Ovary (tissue), 7 donors: ENCODE measurements at regions not wholly inside any gene's neighbourhood (a gene's known extent, or its start where the extent isn't known, plus 50 kb on each side); places are given as distances from the start of the nearest gene placed in this dataset.

Experiments
- DNase-seq, 5 donors: peaks; one replicate each; pipeline ENCODE4 v3.0.0-alpha.2; 2019 to 2020
- H3K27ac ChIP-seq, 2 donors: fragments of 200-600 bp; one replicate each; pipeline versions ENCODE4 v1.5.1 to v1.8.0; 2019 to 2022
- H3K27me3 ChIP-seq: fragments of 200-600 bp; one replicate; pipeline ENCODE4 v1.8.0; 2022
- H3K36me3 ChIP-seq: fragments of 200-600 bp; sonication (generic); one replicate; pipeline ENCODE4 v1.5.1; 2019
- H3K4me1 ChIP-seq: one replicate; pipeline ENCODE4 v1.8.1; 2013; ENCODE audit warnings: mild to moderate bottlenecking, moderate library complexity; ENCODE audit not compliant: insufficient read depth
- H3K4me3 ChIP-seq: fragments of 200-600 bp; sonication (generic); one replicate; pipeline ENCODE4 v1.5.1; 2017
- H3K9me3 ChIP-seq, 2 donors: fragments of 200-600 bp in 1 of 2; sonication (generic) in 1 of 2; one replicate each; pipeline versions ENCODE4 v1.5.1 to v1.8.1; 2013 to 2019; ENCODE audit warnings: mild to moderate bottlenecking in 1 of 2, moderate library complexity in 1 of 2
- CTCF ChIP-seq, 3 donors: fragments of 450-650 bp in 2 of 3; fragments of 200-600 bp in 1 of 3; IDR thresholded peaks; one replicate each; pipeline versions ENCODE4 v1.5.1 to v1.8.0; 2016 to 2022; ENCODE audit warnings: antibody characterized with exemption in 3 of 3, mild to moderate bottlenecking in 1 of 3
- EP300 ChIP-seq: sonication (generic); formaldehyde crosslinking; IDR thresholded peaks from one replicate; pipeline ENCODE4 v1.6.1; 2017; ENCODE audit warnings: antibody characterized with exemption
- POLR2A ChIP-seq: fragments of 450-650 bp; IDR thresholded peaks from one replicate; pipeline ENCODE4 v1.6.1; 2017; ENCODE audit warnings: antibody characterized with exemption, mild to moderate bottlenecking, moderate library complexity
- WGBS, 3 donors: extraction: QIAGEN DNeasy Blood & Tissue Kit in 1 of 3; methylation state at CpG; one replicate each; pipeline versions ENCODE4 v1.1.5 to v1.1.7; 2013 to 2017; 5-methylcytosine and 5-hydroxymethylcytosine counted together
- intact Hi-C, 4 donors: fragments of 100-400 bp; cut with DNase I; formaldehyde crosslinking; loops; one replicate each; pipeline versions ENCODE4 v1.11.0 to v1.15.1; 2022 to 2023
- donor health status: DM: no; HTN: no; CAD: no; lungs with moderate emphysema.
- donor health status: DM: no; HTN: no; CAD: no.
- donor health status: Bipolar disorder and iron deficiency.
- donor health status: DM: no; HTN: no; CAD: no.
- donor health status: DM: yes; HTN: yes; CAD: no.

DNA sequence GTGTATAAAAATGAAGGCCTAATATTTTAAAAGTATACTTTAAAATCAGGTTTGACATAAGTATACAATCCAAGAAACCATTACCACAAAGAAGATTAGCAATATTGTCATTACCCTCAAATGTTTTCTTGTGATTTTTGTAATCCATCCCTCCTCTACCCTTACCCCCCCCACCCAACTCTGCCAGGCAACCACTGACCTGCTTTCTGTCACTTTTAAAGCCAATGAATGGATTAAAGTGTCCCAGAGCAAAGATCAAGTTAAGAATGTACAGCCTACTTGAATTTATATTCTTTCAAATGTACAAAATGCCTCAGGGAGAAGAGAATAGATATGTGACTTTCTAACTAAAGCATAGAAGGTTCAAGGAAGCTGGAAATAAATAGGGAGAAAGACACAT lies 1038.8 kb upstream of the GBE1 start:
- H3K9me3 ChIP-seq, result no peaks in the 10 kb centered on the region
- no peak overlapping the region for H3K27ac ChIP-seq
- intact Hi-C loops, result no loop called here
- H3K36me3 ChIP-seq, result no peaks in the 10 kb centered on the region
- DNase-seq, result no peak
- no peaks in the 10 kb centered on the region for H3K27me3 ChIP-seq
- no peak overlapping the region for H3K4me3 ChIP-seq
- TF ChIP-seq POLR2A (no peak), CTCF (IDR thresholded peaks at IDR 0.05) (no peak), EP300 (no peak)
- no peaks in the 10 kb centered on the region for H3K4me1 ChIP-seq

DNA sequence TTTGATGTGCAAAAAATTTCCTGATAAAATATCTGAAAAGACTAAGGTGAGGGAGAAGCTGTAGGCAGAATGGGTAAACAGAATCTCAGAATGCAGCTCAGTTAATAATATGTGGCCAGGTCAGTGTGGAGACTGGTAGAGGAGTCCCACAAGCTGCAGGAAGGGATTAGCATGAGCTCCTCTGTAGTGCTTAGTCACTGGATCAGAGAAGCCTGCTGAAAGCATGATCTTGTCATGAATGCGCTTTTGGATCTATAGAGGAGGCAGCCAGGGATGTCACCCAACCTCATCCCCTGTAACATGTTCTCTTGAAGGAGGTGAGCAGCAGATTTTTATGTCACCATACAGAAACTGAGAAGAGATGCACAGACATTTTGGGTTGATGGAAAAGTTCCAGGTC lies 1035.3 kb upstream of the GBE1 start:
- WGBS, 3 donors, result 90 to 100% (median 96%) methylated on average over 1 of the region's 1 CpG
- intact Hi-C loops, result no loop called here
- DNase-seq, result no peak
- no peaks in the 10 kb centered on the region for H3K36me3 ChIP-seq
- no peak overlapping the region for H3K4me3 ChIP-seq
- H3K9me3 ChIP-seq, result no peaks in the 10 kb centered on the region
- no peak overlapping the region for H3K27ac ChIP-seq
- no peak for TF ChIP-seq CTCF (IDR thresholded peaks at IDR 0.05)
- TF ChIP-seq EP300, result no peak
- no peaks in the 10 kb centered on the region for H3K4me1 ChIP-seq
- H3K27me3 ChIP-seq, result no peaks in the 10 kb centered on the region

DNA sequence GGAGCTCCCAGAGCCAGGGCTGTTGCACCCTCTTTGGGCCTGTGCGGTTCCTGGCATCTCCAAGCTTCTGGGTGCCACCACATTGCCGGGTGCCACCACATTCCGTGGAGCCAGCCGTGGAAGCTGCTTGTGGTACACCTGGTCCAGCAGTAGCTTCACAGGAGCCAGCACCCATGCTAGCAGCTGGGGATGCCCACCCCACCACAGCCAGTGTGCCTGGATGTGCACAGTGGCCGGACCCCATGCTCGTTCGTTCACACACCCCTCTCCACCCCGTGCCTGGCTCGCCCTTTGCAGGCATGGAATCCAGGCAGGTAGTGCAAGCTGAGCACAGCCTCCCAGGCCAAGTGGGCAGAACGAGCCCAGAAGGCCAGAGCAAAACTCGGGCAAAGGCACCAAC lies 1029.8 kb upstream of the GBE1 start:
- Histone ChIP-seq H3K9me3 (no peaks in the 10 kb centered on the region), H3K4me3 (no peak overlapping the region), H3K27me3 (no peaks in the 10 kb centered on the region), H3K27ac (no peak overlapping the region), H3K4me1 (no peaks in the 10 kb centered on the region), H3K36me3 (no peaks in the 10 kb centered on the region)
- intact Hi-C loops, result no loop called here
- DNase-seq, result no peak
- TF ChIP-seq EP300, result no peak
- no peak for TF ChIP-seq POLR2A
- no peak for TF ChIP-seq CTCF (IDR thresholded peaks at IDR 0.05)
- WGBS, 3 donors, result 92 to 97% (median 95%) methylated on average over 11 of the region's 11 CpGs

GRCh38 chr3:82790307-82791097 lies 1029.1 kb upstream of the GBE1 start:
- Histone ChIP-seq H3K4me1 (no peaks in the 10 kb centered on the region), H3K36me3 (no peaks in the 10 kb centered on the region), H3K27me3 (no peaks in the 10 kb centered on the region), H3K9me3 (no peaks in the 10 kb centered on the region), H3K27ac (no peak overlapping the region), H3K4me3 (no peak overlapping the region)
- intact Hi-C loops, result no loop called here
- WGBS, 3 donors, result 84 to 88% (median 86%) methylated on average over 13 of the region's 13 CpGs
- no peak for TF ChIP-seq EP300
- TF ChIP-seq CTCF (IDR thresholded peaks at IDR 0.05), result no peak
- no peak for TF ChIP-seq POLR2A
- no peak for DNase-seq
